ENCODE measurements at regions not wholly inside any gene's neighbourhood (a gene's known extent, or its start where the extent isn't known, plus 50 kb on each side); places are given as distances from the start of the nearest gene placed in this dataset.

DNA sequence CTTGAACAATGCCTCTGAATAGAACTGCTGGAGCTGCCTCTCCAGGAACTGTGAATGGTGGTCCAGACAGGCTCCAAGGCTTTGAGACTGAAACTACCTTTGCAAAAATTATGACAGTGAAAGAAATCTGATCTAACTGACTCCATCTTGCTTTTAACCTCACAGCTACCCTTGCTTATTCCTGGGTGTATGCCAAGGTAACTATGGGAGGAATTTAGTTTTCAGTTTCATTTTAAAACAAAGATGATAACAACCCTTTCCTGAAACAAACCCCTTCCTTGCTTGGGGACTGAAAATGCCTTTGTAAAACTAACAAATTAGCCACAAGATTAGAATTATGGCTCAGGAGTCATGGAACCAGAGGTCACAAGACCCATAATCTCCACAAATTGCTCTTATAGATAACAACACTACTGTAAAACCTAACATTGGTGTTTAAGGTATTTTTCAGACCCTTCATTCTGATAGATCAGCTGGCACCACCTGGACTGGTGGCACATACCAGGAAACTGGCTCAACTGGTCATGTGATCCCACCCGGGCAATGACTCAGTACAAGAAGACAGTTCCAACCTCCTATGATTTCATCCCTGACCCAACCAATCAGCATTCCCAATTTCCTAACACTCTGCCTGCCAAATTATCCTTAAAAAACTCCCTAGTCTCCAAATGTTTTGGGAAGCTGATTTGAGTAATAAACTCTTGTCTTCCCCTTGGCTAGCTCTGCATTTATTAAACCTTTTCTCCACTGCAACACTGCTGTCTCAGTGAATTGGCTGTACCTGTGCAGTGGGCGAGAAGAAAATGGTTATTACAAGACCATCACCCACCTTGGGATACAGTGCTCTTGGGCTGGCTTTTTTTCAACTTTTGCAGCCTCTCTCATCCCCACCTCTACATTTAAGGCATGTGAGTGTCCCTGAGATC is 608.1 kb downstream of the TYW1 start:
- no peak for DNase-seq (ENCODE audit: low spot score in 2 of 2)
- Histone ChIP-seq H3K36me3 (no peaks in the 10 kb centered on the region), H3K27me3 (no peaks in the 10 kb centered on the region), H3K9me3 (no peaks in the 10 kb centered on the region), H3K4me1 (no peaks in the 10 kb centered on the region), H3K27ac (no peak overlapping the region), H3K4me3 (no peak overlapping the region)
- TF ChIP-seq EP300 (IDR thresholded peaks at IDR 0.05) = no peak
- 59% methylated on average over 2 of the region's 2 CpGs for WGBS

GRCh38 chr7:67608806-67609205 is 612.2 kb downstream of the TYW1 start:
- no peak for DNase-seq (ENCODE audit: low spot score in 2 of 2)
- Histone ChIP-seq H3K27me3 (peaks cover 7% of the 10 kb centered on the region), H3K36me3 (no peaks in the 10 kb centered on the region), H3K4me1 (no peaks in the 10 kb centered on the region), H3K27ac (no peak overlapping the region), H3K4me3 (no peak overlapping the region), H3K9me3 (no peaks in the 10 kb centered on the region)
- TF ChIP-seq EP300 (IDR thresholded peaks at IDR 0.05) (no peak), POLR2A (IDR thresholded peaks at IDR 0.05) (no peak), POLR2AphosphoS5 (IDR thresholded peaks at IDR 0.05) (no peak)
- TF ChIP-seq, protein P1, sequence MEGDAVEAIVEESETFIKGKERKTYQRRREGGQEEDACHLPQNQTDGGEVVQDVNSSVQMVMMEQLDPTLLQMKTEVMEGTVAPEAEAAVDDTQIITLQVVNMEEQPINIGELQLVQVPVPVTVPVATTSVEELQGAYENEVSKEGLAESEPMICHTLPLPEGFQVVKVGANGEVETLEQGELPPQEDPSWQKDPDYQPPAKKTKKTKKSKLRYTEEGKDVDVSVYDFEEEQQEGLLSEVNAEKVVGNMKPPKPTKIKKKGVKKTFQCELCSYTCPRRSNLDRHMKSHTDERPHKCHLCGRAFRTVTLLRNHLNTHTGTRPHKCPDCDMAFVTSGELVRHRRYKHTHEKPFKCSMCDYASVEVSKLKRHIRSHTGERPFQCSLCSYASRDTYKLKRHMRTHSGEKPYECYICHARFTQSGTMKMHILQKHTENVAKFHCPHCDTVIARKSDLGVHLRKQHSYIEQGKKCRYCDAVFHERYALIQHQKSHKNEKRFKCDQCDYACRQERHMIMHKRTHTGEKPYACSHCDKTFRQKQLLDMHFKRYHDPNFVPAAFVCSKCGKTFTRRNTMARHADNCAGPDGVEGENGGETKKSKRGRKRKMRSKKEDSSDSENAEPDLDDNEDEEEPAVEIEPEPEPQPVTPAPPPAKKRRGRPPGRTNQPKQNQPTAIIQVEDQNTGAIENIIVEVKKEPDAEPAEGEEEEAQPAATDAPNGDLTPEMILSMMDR (IDR thresholded peaks at IDR 0.05) = no peak
- 89% methylated on average over 3 of the region's 3 CpGs for WGBS

- Histone ChIP-seq H3K27ac (no peak overlapping the region), H3K27me3 (peaks cover 7% of the 10 kb centered on the region), H3K4me3 (no peak overlapping the region), H3K9me3 (no peaks in the 10 kb centered on the region), H3K36me3 (no peaks in the 10 kb centered on the region), H3K4me1 (no peaks in the 10 kb centered on the region)
- no peak for DNase-seq (ENCODE audit: low spot score in 2 of 2)
- TF ChIP-seq, protein P1 (IDR thresholded peaks at IDR 0.05) = no peak
- TF ChIP-seq POLR2A (IDR thresholded peaks at IDR 0.05) = no peak
- no peak for TF ChIP-seq EP300 (IDR thresholded peaks at IDR 0.05)
- no peak for TF ChIP-seq POLR2AphosphoS5 (IDR thresholded peaks at IDR 0.05)
- WGBS = 88% methylated on average over 6 of the region's 6 CpGs
These were observed 614.3 kb downstream of the TYW1 start for GRCh38 chr7:67610897-67611296.

DNA sequence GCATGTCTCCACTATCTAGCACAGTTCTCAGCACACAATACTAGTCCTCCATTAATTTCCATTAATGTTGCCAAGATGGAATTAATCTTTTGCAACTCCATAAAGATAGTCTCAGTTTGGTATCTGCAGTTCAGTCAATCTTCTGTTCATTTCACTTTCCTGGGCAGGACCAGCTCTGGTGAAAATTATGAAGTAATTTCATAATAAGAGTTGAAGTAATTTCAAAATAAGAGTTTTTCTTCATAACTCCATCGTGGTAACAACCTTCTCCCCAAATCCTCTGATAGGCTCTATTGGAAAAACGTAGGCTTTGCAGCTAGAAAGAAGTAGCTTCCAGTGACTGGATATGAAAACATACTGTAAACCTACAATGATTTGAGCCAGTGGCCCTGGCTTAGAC is 618.2 kb downstream of the TYW1 start:
- H3K27ac ChIP-seq = no peak overlapping the region
- H3K9me3 ChIP-seq = no peaks in the 10 kb centered on the region

DNA sequence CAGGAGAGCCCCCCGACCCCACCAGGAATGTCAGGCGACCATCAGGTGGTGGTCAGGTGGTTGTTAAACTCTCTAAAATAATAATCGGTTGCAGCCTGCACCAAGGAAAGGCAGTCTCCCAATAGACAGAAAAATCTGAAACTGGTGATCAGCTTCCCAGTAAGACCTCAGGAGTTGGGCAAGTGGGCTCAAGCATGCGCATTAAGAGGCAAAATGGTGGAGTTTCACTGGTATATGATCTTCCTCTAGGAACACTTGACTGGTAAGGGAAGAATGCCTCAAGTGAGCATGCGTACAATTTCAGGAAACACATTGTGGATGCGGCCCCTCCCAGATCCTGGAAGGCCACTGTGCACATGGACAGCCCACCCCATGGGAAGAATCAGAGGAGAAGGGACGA is 619.9 kb downstream of the TYW1 start:
- Histone ChIP-seq H3K27me3 (peaks cover 35% of the 10 kb centered on the region), H3K27ac (no peak overlapping the region), H3K4me1 (no peaks in the 10 kb centered on the region), H3K4me3 (no peak overlapping the region), H3K36me3 (no peaks in the 10 kb centered on the region), H3K9me3 (no peaks in the 10 kb centered on the region)
- DNase-seq (ENCODE audit: low spot score in 2 of 2) = no peak
- WGBS = 92% methylated on average over 7 of the region's 7 CpGs
- TF ChIP-seq POLR2A (IDR thresholded peaks at IDR 0.05) (no peak), EP300 (IDR thresholded peaks at IDR 0.05) (no peak), POLR2AphosphoS5 (IDR thresholded peaks at IDR 0.05) (no peak)
- TF ChIP-seq, protein P1 (IDR thresholded peaks at IDR 0.05) = no peak

More for the DNA sequence above, 618.2 kb downstream of the TYW1 start:
- no peaks in the 10 kb centered on the region for H3K36me3 ChIP-seq
- DNase-seq (ENCODE audit: low spot score in 2 of 2) = no peak
- no peak overlapping the region for H3K4me3 ChIP-seq
- H3K4me1 ChIP-seq = no peaks in the 10 kb centered on the region
- 62% methylated on average over 2 of the region's 2 CpGs for WGBS
- TF ChIP-seq, protein P1 (IDR thresholded peaks at IDR 0.05) = no peak
- TF ChIP-seq POLR2A (IDR thresholded peaks at IDR 0.05) (no peak), EP300 (IDR thresholded peaks at IDR 0.05) (no peak), POLR2AphosphoS5 (IDR thresholded peaks at IDR 0.05) (no peak)
- H3K27me3 ChIP-seq = peaks cover 28% of the 10 kb centered on the region
